GM23248 (cell line): ENCODE measurements at regions not wholly inside any gene's neighbourhood (a gene's known extent, or its start where the extent isn't known, plus 50 kb on each side); places are given as distances from the start of the nearest gene placed in this dataset.

Experiments used
- EZH2 ChIP-seq: fragments of 200-600 bp; sonication (generic); IDR thresholded peaks from 2 replicates; pipeline ENCODE4 v1.6.1; 2018; ENCODE audit warnings: antibody characterized with exemption, mild to moderate bottlenecking; ENCODE audit not compliant: insufficient read depth, poor library complexity, severe bottlenecking
- EZH2phosphoT487 ChIP-seq: fragments of 200-600 bp; sonication (generic); IDR thresholded peaks from 2 replicates; pipeline ENCODE4 v1.6.1; 2018; ENCODE audit warnings: antibody characterized with exemption, moderate library complexity, mild to moderate bottlenecking, low read depth; ENCODE audit not compliant: insufficient read depth

DNA sequence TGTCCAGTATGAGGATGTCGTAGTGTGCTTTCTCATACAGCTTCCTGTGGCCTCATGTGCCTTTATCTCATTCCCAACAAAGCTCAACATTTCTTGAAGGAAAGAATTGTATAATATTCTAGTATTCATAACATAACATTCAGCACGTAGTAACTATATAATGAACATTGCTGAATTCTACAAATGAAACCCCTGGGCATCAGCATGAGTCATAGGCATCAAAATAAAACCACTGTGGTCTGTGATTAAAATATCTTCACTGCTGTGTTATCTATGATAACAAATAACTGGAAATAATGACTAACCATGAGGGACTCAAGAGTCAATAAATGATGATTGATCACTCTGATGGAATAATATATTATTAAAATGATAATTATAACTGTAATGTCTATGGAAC, 255.2 kb downstream of the EMP1 start:
- TF ChIP-seq EZH2 (no peak), EZH2phosphoT487 (no peak)
